ENCODE measurements at regions not wholly inside any gene's neighbourhood (a gene's known extent, or its start where the extent isn't known, plus 50 kb on each side); places are given as distances from the start of the nearest gene placed in this dataset.

DNA sequence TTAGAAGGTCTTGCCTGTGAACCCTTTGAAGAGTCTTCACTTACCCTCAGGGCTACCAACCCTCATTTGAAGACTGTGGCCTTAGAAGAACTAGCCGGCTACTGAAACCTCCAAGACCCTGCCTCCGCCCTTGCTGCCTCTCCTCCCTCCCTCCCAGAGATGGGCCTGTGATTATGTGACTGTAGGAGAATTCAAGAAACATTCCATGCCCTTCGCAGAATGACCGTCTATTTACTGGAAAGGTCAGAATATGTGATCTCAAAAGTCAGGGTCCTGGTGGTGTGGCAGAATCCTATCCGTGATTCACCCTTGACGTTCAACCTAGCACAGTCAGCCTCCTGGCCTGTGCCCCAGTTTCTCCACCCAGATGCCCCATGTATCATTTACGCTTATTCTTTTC, 109.6 kb downstream of the CTNND1 start:
- Histone ChIP-seq H3K4me1 (no peaks in the 10 kb centered on the region), H3K9me3 (no peaks in the 10 kb centered on the region), H3K4me3 (no peak overlapping the region), H3K27ac (no peak overlapping the region), H3K27me3 (no peaks in the 10 kb centered on the region), H3K36me3 (no peaks in the 10 kb centered on the region)
- no peak for ATAC-seq
- DNase-seq = no peak
- intact Hi-C loops (cut with DNase I) = no loop called here
- TF ChIP-seq, protein P1, sequence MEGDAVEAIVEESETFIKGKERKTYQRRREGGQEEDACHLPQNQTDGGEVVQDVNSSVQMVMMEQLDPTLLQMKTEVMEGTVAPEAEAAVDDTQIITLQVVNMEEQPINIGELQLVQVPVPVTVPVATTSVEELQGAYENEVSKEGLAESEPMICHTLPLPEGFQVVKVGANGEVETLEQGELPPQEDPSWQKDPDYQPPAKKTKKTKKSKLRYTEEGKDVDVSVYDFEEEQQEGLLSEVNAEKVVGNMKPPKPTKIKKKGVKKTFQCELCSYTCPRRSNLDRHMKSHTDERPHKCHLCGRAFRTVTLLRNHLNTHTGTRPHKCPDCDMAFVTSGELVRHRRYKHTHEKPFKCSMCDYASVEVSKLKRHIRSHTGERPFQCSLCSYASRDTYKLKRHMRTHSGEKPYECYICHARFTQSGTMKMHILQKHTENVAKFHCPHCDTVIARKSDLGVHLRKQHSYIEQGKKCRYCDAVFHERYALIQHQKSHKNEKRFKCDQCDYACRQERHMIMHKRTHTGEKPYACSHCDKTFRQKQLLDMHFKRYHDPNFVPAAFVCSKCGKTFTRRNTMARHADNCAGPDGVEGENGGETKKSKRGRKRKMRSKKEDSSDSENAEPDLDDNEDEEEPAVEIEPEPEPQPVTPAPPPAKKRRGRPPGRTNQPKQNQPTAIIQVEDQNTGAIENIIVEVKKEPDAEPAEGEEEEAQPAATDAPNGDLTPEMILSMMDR (IDR thresholded peaks at IDR 0.05) = no peak

DNA sequence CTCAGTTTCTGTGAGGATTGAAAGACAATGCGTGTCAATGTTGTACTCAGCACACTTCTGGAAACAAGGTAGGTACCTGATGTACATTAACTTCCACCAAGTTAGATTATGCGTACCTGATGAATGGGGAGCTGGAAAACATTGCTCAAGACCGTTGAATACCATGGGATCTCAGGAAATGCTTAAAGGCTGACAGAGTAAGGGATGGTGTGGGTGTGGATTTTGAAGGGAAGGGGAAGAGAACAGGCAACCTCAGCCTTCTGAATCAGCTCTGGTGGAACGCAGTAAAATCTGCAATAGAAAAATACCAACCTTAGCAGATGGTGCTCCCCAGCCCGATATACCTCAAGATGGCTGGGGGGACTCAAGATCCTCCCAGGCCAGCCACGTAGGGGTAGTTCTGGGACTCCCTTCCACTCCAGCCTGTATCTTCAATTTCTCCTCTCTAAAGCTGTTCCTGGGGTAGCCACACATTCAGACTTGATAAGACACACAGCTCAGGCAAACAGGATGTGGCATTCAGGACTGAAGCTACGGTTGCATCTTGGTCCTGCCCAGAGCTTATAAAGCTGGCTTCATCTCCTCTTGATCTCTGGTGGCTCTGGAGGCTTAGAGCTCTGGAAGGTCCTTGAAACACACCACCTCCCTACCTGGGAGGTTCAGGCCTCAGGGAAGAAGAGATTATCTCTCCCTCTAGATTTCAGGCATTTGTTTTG, 111.8 kb downstream of the CTNND1 start:
- Histone ChIP-seq H3K4me3 (no peak overlapping the region), H3K27me3 (no peaks in the 10 kb centered on the region), H3K4me1 (no peaks in the 10 kb centered on the region), H3K36me3 (no peaks in the 10 kb centered on the region), H3K27ac (no peak overlapping the region), H3K9me3 (no peaks in the 10 kb centered on the region)
- TF ChIP-seq, protein P1 (IDR thresholded peaks at IDR 0.05) = no peak
- DNase-seq (no peak), ATAC-seq (no peak)
- intact Hi-C loops (cut with DNase I) = no loop called here

- ATAC-seq (no peak), DNase-seq (no peak)
- Histone ChIP-seq H3K4me1 (no peaks in the 10 kb centered on the region), H3K36me3 (no peaks in the 10 kb centered on the region), H3K4me3 (no peak overlapping the region), H3K27ac (no peak overlapping the region), H3K27me3 (no peaks in the 10 kb centered on the region), H3K9me3 (no peaks in the 10 kb centered on the region)
- TF ChIP-seq, protein P1 (IDR thresholded peaks at IDR 0.05) = no peak
- intact Hi-C loops (cut with DNase I) = no loop called here
Measured at GRCh38 chr11:57874981-57875380, 113.4 kb downstream of the CTNND1 start.

DNA sequence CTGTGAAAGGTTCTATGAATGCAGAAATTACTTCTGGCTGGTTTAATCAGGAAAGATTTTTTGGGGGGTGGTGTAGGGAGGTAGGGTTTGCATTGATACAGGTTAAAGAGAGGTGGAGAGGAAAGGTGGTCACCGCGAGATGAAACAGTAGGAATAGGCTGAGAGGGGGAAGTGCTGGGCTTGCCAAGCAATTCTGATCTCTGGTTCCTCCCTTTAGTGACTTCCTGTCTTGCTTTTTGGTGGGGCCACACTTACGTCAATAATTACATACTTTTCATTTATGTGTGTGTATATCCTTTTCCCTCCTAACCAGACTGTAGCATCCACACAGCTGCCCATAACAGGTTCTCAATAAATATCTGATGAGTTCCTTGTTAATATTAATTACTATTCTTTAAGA, 120.0 kb downstream of the CTNND1 start:
- TF ChIP-seq, protein P1 (IDR thresholded peaks at IDR 0.05) = no peak
- H3K36me3 ChIP-seq = no peaks in the 10 kb centered on the region
- H3K4me1 ChIP-seq = peaks cover 0 to 5% of the 10 kb centered on the region in 2 donors
- intact Hi-C loops (cut with DNase I) = no loop called here
- no peaks in the 10 kb centered on the region for H3K27me3 ChIP-seq
- H3K9me3 ChIP-seq = no peaks in the 10 kb centered on the region
- ATAC-seq (no peak), DNase-seq (no peak)
- H3K4me3 ChIP-seq = no peak overlapping the region
- H3K27ac ChIP-seq = no peak overlapping the region

DNA sequence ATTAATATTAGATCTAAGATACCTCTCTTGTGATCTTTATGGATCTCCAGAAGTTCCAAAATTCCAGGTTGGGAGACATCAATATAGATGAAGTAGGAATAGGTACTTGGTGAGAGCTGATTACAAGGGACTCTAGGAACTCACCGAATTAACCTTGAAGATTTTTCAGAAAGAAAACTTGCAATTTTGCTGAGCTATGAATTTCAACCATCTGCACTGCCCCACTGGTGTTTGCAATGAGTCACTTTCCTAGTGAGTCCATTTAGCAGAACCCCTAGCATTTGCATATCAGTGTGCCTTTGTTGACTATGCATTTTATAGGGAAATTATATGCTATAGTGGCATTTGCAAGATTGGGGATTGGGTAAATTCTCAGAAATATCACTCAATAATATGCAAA, 122.0 kb downstream of the CTNND1 start:
- TF ChIP-seq, protein P1 (IDR thresholded peaks at IDR 0.05) = no peak
- DNase-seq (no peak), ATAC-seq (no peak)
- no peak overlapping the region for H3K27ac ChIP-seq
- no peaks in the 10 kb centered on the region for H3K27me3 ChIP-seq
- H3K4me1 ChIP-seq = peaks cover 0 to 5% of the 10 kb centered on the region in 2 donors
- H3K4me3 ChIP-seq = no peak overlapping the region
- no peaks in the 10 kb centered on the region for H3K9me3 ChIP-seq
- intact Hi-C loops (cut with DNase I) = no loop called here
- H3K36me3 ChIP-seq = no peaks in the 10 kb centered on the region
